HepG2 (cell line): ENCODE measurements at regions not wholly inside any gene's neighbourhood (a gene's known extent, or its start where the extent isn't known, plus 50 kb on each side); places are given as distances from the start of the nearest gene placed in this dataset.

Source experiments
- ATAC-seq: fragments of 200-7000 bp; cut with Tn5 transposase; 3 replicates; pipeline ENCODE4 v1.9.1; 2020; ENCODE audit warnings: mild to moderate bottlenecking, moderate library complexity
- BruUV-seq: library from RNA; stranded (reverse); fragments of 400-500 nt; replicated peaks from 2 replicates; lab custom pipeline; 2021; lab: Mats Ljungman, UMichigan
- CTCF ChIA-PET: fragments of 300-600 bp; formaldehyde crosslinking; extraction: SDS; loops from one replicate; lab custom pipeline; 2021; ENCODE audit warnings: low total read pairs, inconsistent platforms, low intra/inter-chr PET ratio; lab: Yijun Ruan, JAX
- POLR2A ChIA-PET: fragments of 350-600 bp; sonication (Branson Sonifier 250); formaldehyde crosslinking; loops from one replicate; lab custom pipeline; 2020; ENCODE audit warnings: antibody characterized with exemption, inconsistent platforms; lab: Yijun Ruan, JAX
- DNase-seq: peaks from one replicate; pipeline ENCODE4 v3.0.0-alpha.2; 2015; ENCODE audit warnings: low spot score
- FAIRE-seq: peaks from 3 replicates; lab custom pipeline; 2011; peaks lifted over from hg19 to GRCh38; lab: Jason Lieb, UNC
- H2AFZ ChIP-seq: one replicate; pipeline ENCODE4 v1.6.1; 2011; ENCODE audit warnings: low read length, inconsistent platforms
- H3K27ac ChIP-seq: fragments of 300-600 bp; 3 replicates; pipeline ENCODE4 v1.8.0; 2011; ENCODE audit warnings: mixed run types, mild to moderate bottlenecking, mixed read lengths, low read length, inconsistent platforms; ENCODE audit not compliant: insufficient read depth; ENCODE audit errors: extremely low read length
- H3K27me3 ChIP-seq, 2 experiments: fragments of 200-600 bp in 1 of 2; 2 replicates in 1 of 2; 3 replicates in 1 of 2; pipeline versions ENCODE4 v1.6.0 to v1.8.0; 2011; ENCODE audit warnings: low read length in 2 of 2, mild to moderate bottlenecking in 2 of 2, moderate library complexity in 2 of 2, inconsistent platforms in 1 of 2; ENCODE audit not compliant: insufficient read depth in 2 of 2, control insufficient read depth in 1 of 2
- H3K36me3 ChIP-seq, 2 experiments: fragments of 200-600 bp in 1 of 2; replicated peaks in 1 of 2; 2 replicates in 1 of 2; 3 replicates in 1 of 2; pipeline versions ENCODE4 v1.5.1 to v1.8.0; 2011; ENCODE audit warnings: low read length in 2 of 2, inconsistent platforms in 1 of 2; ENCODE audit not compliant: insufficient read depth in 2 of 2, control insufficient read depth in 1 of 2
- H3K4me1 ChIP-seq: 2 replicates; pipeline ENCODE4 v1.5.1; 2012; ENCODE audit warnings: low read length, inconsistent platforms; ENCODE audit not compliant: insufficient read depth
- H3K4me2 ChIP-seq: 2 replicates; pipeline ENCODE4 v1.6.0; 2011; ENCODE audit warnings: low read depth, low read length, inconsistent platforms
- H3K4me3 ChIP-seq, 3 experiments: fragments of 200-600 bp in 1 of 3; sonication (generic), shearing (Covaris generic) in 1 of 3; replicated peaks in 1 of 3; 2 replicates each; pipeline ENCODE4 v1.5.1; 2011 to 2016; ENCODE audit warnings: low read length in 3 of 3, inconsistent platforms in 2 of 3, low read depth in 2 of 3, mild to moderate bottlenecking in 2 of 3, control low read depth in 1 of 3, mixed read lengths in 1 of 3; ENCODE audit not compliant: insufficient read depth in 1 of 3
- H3K79me2 ChIP-seq: one replicate; pipeline ENCODE4 v1.6.1; 2011; ENCODE audit warnings: low read length, inconsistent platforms; ENCODE audit not compliant: insufficient read depth
- H3K9ac ChIP-seq: 2 replicates; pipeline ENCODE4 v1.6.0; 2011; ENCODE audit warnings: mild to moderate bottlenecking, low read depth, low read length, inconsistent platforms; ENCODE audit not compliant: insufficient read depth
- H3K9me3 ChIP-seq: 2 replicates; pipeline ENCODE4 v1.5.1; 2012; ENCODE audit warnings: mild to moderate bottlenecking, low read length
- H4K20me1 ChIP-seq: 2 replicates; pipeline ENCODE4 v1.6.0; 2011; ENCODE audit warnings: inconsistent platforms, mild to moderate bottlenecking, low read length, moderate library complexity; ENCODE audit not compliant: insufficient read depth
- CAMTA2 ChIP-seq: sonication (generic); formaldehyde crosslinking; IDR thresholded peaks from 2 replicates; pipeline ENCODE4 v1.4.0; 2020; ENCODE audit warnings: mild to moderate bottlenecking, missing genetic modification reagents, borderline replicate concordance
- CCAR2 ChIP-seq: fragments of 200-400 bp; formaldehyde crosslinking; optimal IDR thresholded peaks from 2 replicates; pipeline ENCODE3; 2018; ENCODE audit warnings: low read depth, mild to moderate bottlenecking, low read length, moderate library complexity
- NR1H2 ChIP-seq: sonication (generic); formaldehyde crosslinking; IDR thresholded peaks from 2 replicates; pipeline ENCODE4 v1.8.1; 2022; ENCODE audit warnings: low read depth, missing genetic modification reagents, borderline replicate concordance
- ZNF143 ChIP-seq: sonication (generic); formaldehyde crosslinking; IDR thresholded peaks from 2 replicates; pipeline ENCODE4 v1.4.0; 2020; ENCODE audit warnings: missing genetic modification reagents
- ZNF83 ChIP-seq: sonication (generic); formaldehyde crosslinking; IDR thresholded peaks from 2 replicates; pipeline ENCODE4 v1.4.0; 2020; ENCODE audit warnings: missing genetic modification reagents, mild to moderate bottlenecking, borderline replicate concordance
- in situ Hi-C: cut with HindIII; loops from 2 replicates; pipeline ENCODE4 v1.10.0; 2017; ENCODE audit warnings: low pct_unique_long_range_greater_than_20kb; ENCODE audit not compliant: extremely low pct_ligation_motif_present
- intact Hi-C: fragments of 100-400 bp; cut with micrococcal nuclease; formaldehyde crosslinking; loops from one replicate; pipeline ENCODE4 v1.10.0; 2022; ENCODE audit not compliant: unreplicated experiment
- TF ChIP-seq, protein P1 (sequence below): IDR thresholded peaks from 2 replicates; pipeline ENCODE4 v1.6.1; 2016; ENCODE audit warnings: low read depth
- TF ChIP-seq, protein P2 (sequence below): sonication (generic); formaldehyde crosslinking; IDR thresholded peaks from 2 replicates; pipeline ENCODE4 v1.4.0; 2020; ENCODE audit warnings: missing genetic modification reagents, mild to moderate bottlenecking, borderline replicate concordance
- TF ChIP-seq, protein P3 (sequence below): sonication (generic); formaldehyde crosslinking; IDR thresholded peaks from 2 replicates; pipeline ENCODE4 v1.8.0; 2022; ENCODE audit warnings: missing genetic modification reagents, mild to moderate bottlenecking, borderline replicate concordance
- TF ChIP-seq, protein P4 (sequence below): sonication (generic); formaldehyde crosslinking; IDR thresholded peaks from 2 replicates; pipeline ENCODE4 v1.4.0; 2020; ENCODE audit warnings: missing genetic modification reagents; ENCODE audit errors: not compliant biosample characterization

DNA sequence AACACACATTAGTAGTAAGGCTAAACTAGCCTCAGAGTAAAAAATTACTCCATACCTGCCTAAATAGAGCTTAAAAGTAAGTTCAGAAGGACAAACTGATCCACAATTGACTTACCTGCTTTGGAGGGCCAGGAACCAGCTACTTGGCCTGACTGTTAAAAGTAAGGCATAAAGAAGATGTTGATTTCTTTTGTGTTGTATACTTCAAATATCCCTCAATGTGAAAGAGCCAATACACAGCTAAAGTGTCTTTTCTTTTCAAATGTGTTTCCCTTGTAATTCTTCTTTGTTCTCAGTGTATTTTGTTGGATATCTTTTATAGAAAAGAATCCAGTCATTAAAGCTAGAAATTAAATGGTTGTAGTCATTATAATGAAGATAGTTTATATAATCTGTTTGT, 171.1 kb downstream of the TANC2 start:
- no TSS peak for BruUV-seq
- Histone ChIP-seq H3K79me2 (no peaks in the 10 kb centered on the region), H2AFZ (no peak overlapping the region), H3K9ac (no peak overlapping the region), H3K36me3 (no peaks in the 10 kb centered on the region), H3K4me2 (no peak overlapping the region), H3K9me3 (no peaks in the 10 kb centered on the region), H3K4me3 (no peak overlapping the region), H4K20me1 (no peaks in the 10 kb centered on the region), H3K27ac (no peak overlapping the region), H3K27me3 (peaks cover 0 to 1% of the 10 kb centered on the region in 2 experiments; a peak in 2 of 5 replicates), H3K4me1 (no peaks in the 10 kb centered on the region)
- in situ Hi-C loops = no loop called here
- ChIA-PET POLR2A (no interaction called here), CTCF (no interaction called here)
- DNase-seq = no peak
- no peak for ATAC-seq
- no peak for FAIRE-seq
- no peak for TF ChIP-seq NR1H2 (CRISPR knock-in tag)
- TF ChIP-seq ZNF83 (CRISPR knock-in tag) = no peak
- TF ChIP-seq, protein P1, sequence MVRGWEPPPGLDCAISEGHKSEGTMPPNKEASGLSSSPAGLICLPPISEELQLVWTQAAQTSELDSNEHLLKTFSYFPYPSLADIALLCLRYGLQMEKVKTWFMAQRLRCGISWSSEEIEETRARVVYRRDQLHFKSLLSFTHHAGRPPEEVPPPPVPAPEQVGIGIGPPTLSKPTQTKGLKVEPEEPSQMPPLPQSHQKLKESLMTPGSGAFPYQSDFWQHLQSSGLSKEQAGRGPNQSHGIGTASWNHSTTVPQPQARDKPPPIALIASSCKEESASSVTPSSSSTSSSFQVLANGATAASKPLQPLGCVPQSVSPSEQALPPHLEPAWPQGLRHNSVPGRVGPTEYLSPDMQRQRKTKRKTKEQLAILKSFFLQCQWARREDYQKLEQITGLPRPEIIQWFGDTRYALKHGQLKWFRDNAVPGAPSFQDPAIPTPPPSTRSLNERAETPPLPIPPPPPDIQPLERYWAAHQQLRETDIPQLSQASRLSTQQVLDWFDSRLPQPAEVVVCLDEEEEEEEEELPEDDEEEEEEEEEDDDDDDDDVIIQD (CRISPR knock-in tag) = no peak
- TF ChIP-seq CCAR2 = no peak
- TF ChIP-seq, protein P2, sequence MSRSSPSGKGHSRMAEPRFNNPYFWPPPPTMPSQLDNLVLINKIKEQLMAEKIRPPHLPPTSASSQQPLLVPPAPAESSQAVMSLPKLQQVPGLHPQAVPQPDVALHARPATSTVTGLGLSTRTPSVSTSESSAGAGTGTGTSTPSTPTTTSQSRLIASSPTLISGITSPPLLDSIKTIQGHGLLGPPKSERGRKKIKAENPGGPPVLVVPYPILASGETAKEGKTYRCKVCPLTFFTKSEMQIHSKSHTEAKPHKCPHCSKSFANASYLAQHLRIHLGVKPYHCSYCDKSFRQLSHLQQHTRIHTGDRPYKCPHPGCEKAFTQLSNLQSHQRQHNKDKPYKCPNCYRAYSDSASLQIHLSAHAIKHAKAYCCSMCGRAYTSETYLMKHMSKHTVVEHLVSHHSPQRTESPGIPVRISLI = no peak
- TF ChIP-seq, protein P3, sequence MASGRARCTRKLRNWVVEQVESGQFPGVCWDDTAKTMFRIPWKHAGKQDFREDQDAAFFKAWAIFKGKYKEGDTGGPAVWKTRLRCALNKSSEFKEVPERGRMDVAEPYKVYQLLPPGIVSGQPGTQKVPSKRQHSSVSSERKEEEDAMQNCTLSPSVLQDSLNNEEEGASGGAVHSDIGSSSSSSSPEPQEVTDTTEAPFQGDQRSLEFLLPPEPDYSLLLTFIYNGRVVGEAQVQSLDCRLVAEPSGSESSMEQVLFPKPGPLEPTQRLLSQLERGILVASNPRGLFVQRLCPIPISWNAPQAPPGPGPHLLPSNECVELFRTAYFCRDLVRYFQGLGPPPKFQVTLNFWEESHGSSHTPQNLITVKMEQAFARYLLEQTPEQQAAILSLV (CRISPR knock-in tag) = no peak
- no peak for TF ChIP-seq CAMTA2 (CRISPR knock-in tag)
- TF ChIP-seq, protein P4, sequence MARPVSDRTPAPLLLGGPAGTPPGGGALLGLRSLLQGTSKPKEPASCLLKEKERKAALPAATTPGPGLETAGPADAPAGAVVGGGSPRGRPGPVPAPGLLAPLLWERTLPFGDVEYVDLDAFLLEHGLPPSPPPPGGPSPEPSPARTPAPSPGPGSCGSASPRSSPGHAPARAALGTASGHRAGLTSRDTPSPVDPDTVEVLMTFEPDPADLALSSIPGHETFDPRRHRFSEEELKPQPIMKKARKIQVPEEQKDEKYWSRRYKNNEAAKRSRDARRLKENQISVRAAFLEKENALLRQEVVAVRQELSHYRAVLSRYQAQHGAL = no peak
- no peak for TF ChIP-seq ZNF143
- intact Hi-C loops = no loop called here
